HEK293 (cell line): ENCODE measurements at regions not wholly inside any gene's neighbourhood (a gene's known extent, or its start where the extent isn't known, plus 50 kb on each side); places are given as distances from the start of the nearest gene placed in this dataset.

Experiments used
- ZNF623 ChIP-seq: fragments of 450-650 bp; formaldehyde crosslinking; IDR thresholded peaks from 2 replicates; pipeline ENCODE4 v1.5.1; 2016; ENCODE audit warnings: missing biosample characterization, missing genetic modification characterization
- TF ChIP-seq, protein P1 (sequence below): sonication (generic); formaldehyde crosslinking; IDR thresholded peaks from 2 replicates; pipeline ENCODE4 v1.8.1; 2022; ENCODE audit warnings: mild to moderate bottlenecking, moderate library complexity, missing genetic modification reagents
- TF ChIP-seq, protein P2 (sequence below): fragments of 450-650 bp; formaldehyde crosslinking; IDR thresholded peaks from 2 replicates; pipeline ENCODE4 v1.5.1; 2016; ENCODE audit warnings: missing biosample characterization, missing genetic modification characterization

DNA sequence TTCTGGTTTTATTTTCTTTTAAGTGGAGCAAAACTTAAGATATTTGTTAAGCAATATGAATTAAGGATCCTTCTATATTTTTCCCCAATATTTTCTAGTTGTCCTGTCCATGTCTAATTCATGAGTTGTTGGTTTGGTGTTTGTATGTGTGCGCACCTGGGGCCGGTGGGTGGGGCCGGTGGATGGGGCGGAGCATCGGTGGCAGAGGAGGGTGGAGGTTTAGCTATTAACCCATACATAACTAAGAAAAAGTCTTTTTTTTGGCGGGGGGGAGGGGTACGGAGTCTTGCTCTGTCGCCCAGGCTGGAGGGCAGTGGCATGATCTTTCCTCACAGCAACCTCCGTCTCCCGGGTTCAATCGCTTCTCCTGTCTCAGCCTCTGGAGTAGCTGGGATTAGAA, 489.8 kb downstream of the PDGFC start:
- TF ChIP-seq, protein P1, sequence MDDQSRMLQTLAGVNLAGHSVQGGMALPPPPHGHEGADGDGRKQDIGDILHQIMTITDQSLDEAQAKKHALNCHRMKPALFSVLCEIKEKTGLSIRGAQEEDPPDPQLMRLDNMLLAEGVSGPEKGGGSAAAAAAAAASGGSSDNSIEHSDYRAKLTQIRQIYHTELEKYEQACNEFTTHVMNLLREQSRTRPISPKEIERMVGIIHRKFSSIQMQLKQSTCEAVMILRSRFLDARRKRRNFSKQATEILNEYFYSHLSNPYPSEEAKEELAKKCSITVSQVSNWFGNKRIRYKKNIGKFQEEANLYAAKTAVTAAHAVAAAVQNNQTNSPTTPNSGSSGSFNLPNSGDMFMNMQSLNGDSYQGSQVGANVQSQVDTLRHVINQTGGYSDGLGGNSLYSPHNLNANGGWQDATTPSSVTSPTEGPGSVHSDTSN (CRISPR knock-in tag), result no peak
- no peak for TF ChIP-seq ZNF623
- TF ChIP-seq, protein P2, sequence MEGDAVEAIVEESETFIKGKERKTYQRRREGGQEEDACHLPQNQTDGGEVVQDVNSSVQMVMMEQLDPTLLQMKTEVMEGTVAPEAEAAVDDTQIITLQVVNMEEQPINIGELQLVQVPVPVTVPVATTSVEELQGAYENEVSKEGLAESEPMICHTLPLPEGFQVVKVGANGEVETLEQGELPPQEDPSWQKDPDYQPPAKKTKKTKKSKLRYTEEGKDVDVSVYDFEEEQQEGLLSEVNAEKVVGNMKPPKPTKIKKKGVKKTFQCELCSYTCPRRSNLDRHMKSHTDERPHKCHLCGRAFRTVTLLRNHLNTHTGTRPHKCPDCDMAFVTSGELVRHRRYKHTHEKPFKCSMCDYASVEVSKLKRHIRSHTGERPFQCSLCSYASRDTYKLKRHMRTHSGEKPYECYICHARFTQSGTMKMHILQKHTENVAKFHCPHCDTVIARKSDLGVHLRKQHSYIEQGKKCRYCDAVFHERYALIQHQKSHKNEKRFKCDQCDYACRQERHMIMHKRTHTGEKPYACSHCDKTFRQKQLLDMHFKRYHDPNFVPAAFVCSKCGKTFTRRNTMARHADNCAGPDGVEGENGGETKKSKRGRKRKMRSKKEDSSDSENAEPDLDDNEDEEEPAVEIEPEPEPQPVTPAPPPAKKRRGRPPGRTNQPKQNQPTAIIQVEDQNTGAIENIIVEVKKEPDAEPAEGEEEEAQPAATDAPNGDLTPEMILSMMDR, result no peak
